ENCODE measurements at regions not wholly inside any gene's neighbourhood (a gene's known extent, or its start where the extent isn't known, plus 50 kb on each side); places are given as distances from the start of the nearest gene placed in this dataset.

GRCh38 chr2:23158306-23158705, 226.7 kb upstream of the KLHL29 start:
- no peak for TF ChIP-seq CTCF (conservative IDR thresholded peaks at IDR 0.05 in 1 of 2, IDR thresholded peaks at IDR 0.05 in 1 of 2; ENCODE audit: low read depth in 1 of 2, low read length in 2 of 2)
- no peak for TF ChIP-seq EZH2 (IDR thresholded peaks at IDR 0.05; ENCODE audit: low read length, missing control alignments)
